CD8-positive, alpha-beta memory T cell (primary cell): ENCODE measurements at regions not wholly inside any gene's neighbourhood (a gene's known extent, or its start where the extent isn't known, plus 50 kb on each side); places are given as distances from the start of the nearest gene placed in this dataset.
A peak's percentile ranks its signal among the peaks of the same experiment; 100 is the strongest.

Experiments used
- CTCF ChIA-PET: fragments of 350-600 bp; sonication (Branson Sonifier 250); formaldehyde crosslinking; loops from one replicate; lab custom pipeline; 2021; ENCODE audit warnings: antibody characterized with exemption; lab: Charles Lee
- POLR2A ChIA-PET: fragments of 350-600 bp; sonication (Branson Sonifier 250); formaldehyde crosslinking; loops from one replicate; lab custom pipeline; 2021; ENCODE audit warnings: antibody characterized with exemption; lab: Charles Lee
- DNase-seq, 5 donors: peaks; one replicate each; pipeline versions ENCODE4 v3.0.0 to v3.0.0-alpha.2; 2020 to 2022; ENCODE audit warnings: mixed read lengths in 1 of 5
- H3K27ac ChIP-seq: one replicate; pipeline ENCODE4 v1.7.0; 2013; ENCODE audit warnings: low read depth, mild to moderate bottlenecking, low read length, moderate library complexity
- H3K27me3 ChIP-seq: 2 replicates; pipeline ENCODE4 v1.7.0; 2013; ENCODE audit warnings: low read length, mild to moderate bottlenecking; ENCODE audit not compliant: insufficient read depth, poor library complexity, severe bottlenecking
- H3K36me3 ChIP-seq: 2 replicates; pipeline ENCODE4 v1.7.0; 2013; ENCODE audit warnings: mild to moderate bottlenecking, low read length, moderate library complexity; ENCODE audit not compliant: insufficient read depth
- H3K4me1 ChIP-seq: 2 replicates; pipeline ENCODE4 v1.7.0; 2013; ENCODE audit warnings: mild to moderate bottlenecking, low read length, moderate library complexity; ENCODE audit not compliant: insufficient read depth
- H3K4me3 ChIP-seq: 2 replicates; pipeline ENCODE4 v1.7.0; 2013; ENCODE audit warnings: mild to moderate bottlenecking, low read length
- H3K9me3 ChIP-seq: 2 replicates; pipeline ENCODE4 v1.7.0; 2013; ENCODE audit warnings: mild to moderate bottlenecking, low read length
- H3K27ac Mint-ChIP-seq, 8 donors: one replicate each; pipeline ENCODE4 v1.8.0; 2020 to 2021; ENCODE audit warnings: mixed read lengths in 8 of 8, mild to moderate bottlenecking in 6 of 8, inconsistent platforms in 3 of 8, moderate library complexity in 3 of 8
- H3K27me3 Mint-ChIP-seq, 2 donors: one replicate each; pipeline ENCODE4 v1.8.0; 2020 to 2021; ENCODE audit warnings: mixed read lengths in 2 of 2, mild to moderate bottlenecking in 1 of 2, moderate library complexity in 1 of 2
- H3K36me3 Mint-ChIP-seq, 3 donors: one replicate each; pipeline ENCODE4 v1.8.0; 2020 to 2021; ENCODE audit warnings: mixed read lengths in 3 of 3, inconsistent platforms in 1 of 3, mild to moderate bottlenecking in 1 of 3
- H3K4me1 Mint-ChIP-seq, 3 donors: one replicate each; pipeline ENCODE4 v1.8.0; 2020 to 2021; ENCODE audit warnings: mixed read lengths in 3 of 3, inconsistent platforms in 1 of 3, mild to moderate bottlenecking in 1 of 3
- H3K4me3 Mint-ChIP-seq, 7 donors: one replicate each; pipeline ENCODE4 v1.8.0; 2020 to 2021; ENCODE audit warnings: mixed read lengths in 7 of 7, mild to moderate bottlenecking in 6 of 7, moderate library complexity in 4 of 7, inconsistent platforms in 2 of 7
- H3K9me3 Mint-ChIP-seq, 5 donors: one replicate each; pipeline ENCODE4 v1.8.0; 2020 to 2022; ENCODE audit warnings: mixed read lengths in 5 of 5, mild to moderate bottlenecking in 3 of 5, moderate library complexity in 2 of 5, inconsistent platforms in 1 of 5

GRCh38 chr19:29263305-29264135 is 50.6 kb upstream of the UQCRFS1 start:
- Histone ChIP-seq H3K36me3 (no peaks in the 10 kb centered on the region), H3K27ac (no peak overlapping the region), H3K9me3 (no peaks in the 10 kb centered on the region), H3K27me3 (no peaks in the 10 kb centered on the region), H3K4me3 (no peak overlapping the region), H3K4me1 (peaks cover 6% of the 10 kb centered on the region)
- Mint-ChIP-seq H3K4me1 (peaks cover 9 to 11% (median 10%) of the 10 kb centered on the region in 3 donors), H3K36me3 (no peaks in the 10 kb centered on the region), H3K9me3 (peaks cover 0 to 2% (median 0%) of the 10 kb centered on the region in 5 donors), H3K4me3 (peak overlapping the region in 1 of 7 donors; percentile 70), H3K27ac (peak overlapping the region in 1 of 8 donors; percentile 63), H3K27me3 (peaks cover 20 to 46% of the 10 kb centered on the region in 2 donors)
- peak; percentile 16 to 56 (median 38) for DNase-seq
- POLR2A ChIA-PET, result no interaction called here
- CTCF ChIA-PET, result interaction anchor here (0.7 to 2.0 kb wide), 11 partner anchors 9 to 795 kb away, joined by 3 to 7 read pairs (median 3); no protein-coding TSS in a partner anchor

DNA sequence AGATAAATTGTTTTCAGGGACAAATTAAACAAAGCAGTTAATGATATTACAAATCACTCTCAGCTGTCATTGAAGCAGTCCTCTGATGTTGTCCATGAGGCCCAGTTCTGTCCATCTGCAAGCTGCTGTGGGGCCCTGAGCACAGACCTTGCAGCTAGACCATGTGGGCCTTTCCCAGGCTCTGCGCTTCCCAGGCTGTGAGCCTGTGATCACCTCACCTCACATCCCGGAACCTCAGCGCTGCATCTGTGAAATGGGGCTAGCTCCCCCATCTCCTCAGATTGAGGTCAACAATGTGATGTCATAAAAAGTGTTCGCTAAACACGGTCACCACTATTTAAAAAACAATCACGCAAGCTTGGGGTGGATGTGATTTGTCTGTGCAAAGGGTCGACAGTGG is 51.9 kb upstream of the UQCRFS1 start:
- Histone ChIP-seq H3K9me3 (no peaks in the 10 kb centered on the region), H3K27me3 (no peaks in the 10 kb centered on the region), H3K4me1 (peaks cover 6% of the 10 kb centered on the region), H3K4me3 (no peak overlapping the region), H3K27ac (no peak overlapping the region), H3K36me3 (no peaks in the 10 kb centered on the region)
- Mint-ChIP-seq H3K9me3 (peaks cover 0 to 2% (median 0%) of the 10 kb centered on the region in 5 donors), H3K4me3 (no peak overlapping the region), H3K27ac (no peak overlapping the region), H3K4me1 (peaks cover 5 to 9% (median 7%) of the 10 kb centered on the region in 3 donors), H3K36me3 (no peaks in the 10 kb centered on the region), H3K27me3 (peaks cover 20 to 54% of the 10 kb centered on the region in 2 donors)
- CTCF ChIA-PET, result interaction anchor here (0.8 to 1.4 kb wide), 3 partner anchors 9 to 386 kb away, joined by 3 read pairs; no protein-coding TSS in a partner anchor
- POLR2A ChIA-PET, result no interaction called here
- no peak for DNase-seq

- Histone ChIP-seq H3K27ac (no peak overlapping the region), H3K9me3 (no peaks in the 10 kb centered on the region), H3K4me3 (no peak overlapping the region), H3K4me1 (peaks cover 6% of the 10 kb centered on the region), H3K36me3 (no peaks in the 10 kb centered on the region), H3K27me3 (no peaks in the 10 kb centered on the region)
- peaks cover 5 to 9% (median 7%) of the 10 kb centered on the region in 3 donors for H3K4me1 Mint-ChIP-seq
- H3K27ac Mint-ChIP-seq, result no peak overlapping the region
- H3K9me3 Mint-ChIP-seq, result peaks cover 0 to 2% (median 0%) of the 10 kb centered on the region in 5 donors
- H3K4me3 Mint-ChIP-seq, result no peak overlapping the region
- POLR2A ChIA-PET, result no interaction called here
- peaks cover 20 to 58% of the 10 kb centered on the region in 2 donors for H3K27me3 Mint-ChIP-seq
- CTCF ChIA-PET, result interaction anchor here (0.9 to 1.4 kb wide), 2 partner anchors 8 to 331 kb away, joined by 3 read pairs; no protein-coding TSS in a partner anchor
- no peaks in the 10 kb centered on the region for H3K36me3 Mint-ChIP-seq
- no peak for DNase-seq
Measured at GRCh38 chr19:29265436-29265835, 52.5 kb upstream of the UQCRFS1 start.

- H3K36me3 ChIP-seq, result no peaks in the 10 kb centered on the region
- no peaks in the 10 kb centered on the region for H3K27me3 ChIP-seq
- H3K4me3 ChIP-seq, result no peak overlapping the region
- H3K9me3 ChIP-seq, result no peaks in the 10 kb centered on the region
- peaks cover 20 to 58% of the 10 kb centered on the region in 2 donors for H3K27me3 Mint-ChIP-seq
- H3K9me3 Mint-ChIP-seq, result peaks cover 0 to 2% (median 0%) of the 10 kb centered on the region in 5 donors
- no peak overlapping the region for H3K27ac Mint-ChIP-seq
- no peak overlapping the region for H3K27ac ChIP-seq
- peaks cover 5 to 9% (median 7%) of the 10 kb centered on the region in 3 donors for H3K4me1 Mint-ChIP-seq
- H3K4me3 Mint-ChIP-seq, result no peak overlapping the region
- no peak for DNase-seq
- CTCF ChIA-PET, result no interaction called here
- peaks cover 6% of the 10 kb centered on the region for H3K4me1 ChIP-seq
- POLR2A ChIA-PET, result no interaction called here
- H3K36me3 Mint-ChIP-seq, result no peaks in the 10 kb centered on the region
Measured at GRCh38 chr19:29266001-29266400, 53.0 kb upstream of the UQCRFS1 start.

- H3K27me3 Mint-ChIP-seq, result peaks cover 20 to 58% of the 10 kb centered on the region in 2 donors
- peaks cover 5 to 9% (median 7%) of the 10 kb centered on the region in 3 donors for H3K4me1 Mint-ChIP-seq
- POLR2A ChIA-PET, result no interaction called here
- peaks cover 6% of the 10 kb centered on the region for H3K4me1 ChIP-seq
- no peaks in the 10 kb centered on the region for H3K27me3 ChIP-seq
- no peak overlapping the region for H3K4me3 ChIP-seq
- H3K27ac ChIP-seq, result no peak overlapping the region
- H3K36me3 Mint-ChIP-seq, result no peaks in the 10 kb centered on the region
- no peaks in the 10 kb centered on the region for H3K36me3 ChIP-seq
- H3K27ac Mint-ChIP-seq, result no peak overlapping the region
- no peaks in the 10 kb centered on the region for H3K9me3 ChIP-seq
- DNase-seq, result no peak
- no peak overlapping the region for H3K4me3 Mint-ChIP-seq
- CTCF ChIA-PET, result no interaction called here
- peaks cover 0 to 2% (median 0%) of the 10 kb centered on the region in 5 donors for H3K9me3 Mint-ChIP-seq
Measured at GRCh38 chr19:29266603-29267002, 53.7 kb upstream of the UQCRFS1 start.

GRCh38 chr19:29267701-29268100 is 54.8 kb upstream of the UQCRFS1 start:
- peaks cover 5 to 9% (median 7%) of the 10 kb centered on the region in 3 donors for H3K4me1 Mint-ChIP-seq
- H3K9me3 Mint-ChIP-seq, result peaks cover 0 to 2% (median 0%) of the 10 kb centered on the region in 5 donors
- CTCF ChIA-PET, result no interaction called here
- DNase-seq, result no peak
- H3K27ac ChIP-seq, result no peak overlapping the region
- no peak overlapping the region for H3K4me3 Mint-ChIP-seq
- no peak overlapping the region for H3K4me3 ChIP-seq
- peaks cover 16 to 56% of the 10 kb centered on the region in 2 donors for H3K27me3 Mint-ChIP-seq
- H3K36me3 ChIP-seq, result no peaks in the 10 kb centered on the region
- no peaks in the 10 kb centered on the region for H3K9me3 ChIP-seq
- peaks cover 6% of the 10 kb centered on the region for H3K4me1 ChIP-seq
- H3K27me3 ChIP-seq, result no peaks in the 10 kb centered on the region
- no peaks in the 10 kb centered on the region for H3K36me3 Mint-ChIP-seq
- POLR2A ChIA-PET, result no interaction called here
- H3K27ac Mint-ChIP-seq, result no peak overlapping the region

- no peaks in the 10 kb centered on the region for H3K27me3 ChIP-seq
- H3K27ac ChIP-seq, result no peak overlapping the region
- Mint-ChIP-seq H3K36me3 (no peaks in the 10 kb centered on the region), H3K9me3 (peaks cover 0 to 2% (median 0%) of the 10 kb centered on the region in 5 donors), H3K27ac (no peak overlapping the region), H3K4me3 (no peak overlapping the region), H3K4me1 (peaks cover 5 to 9% (median 7%) of the 10 kb centered on the region in 3 donors), H3K27me3 (peaks cover 16 to 56% of the 10 kb centered on the region in 2 donors)
- no peak overlapping the region for H3K4me3 ChIP-seq
- POLR2A ChIA-PET, result no interaction called here
- H3K9me3 ChIP-seq, result no peaks in the 10 kb centered on the region
- peaks cover 4% of the 10 kb centered on the region for H3K4me1 ChIP-seq
- no peak for DNase-seq
- H3K36me3 ChIP-seq, result no peaks in the 10 kb centered on the region
- CTCF ChIA-PET, result no interaction called here
Measured at GRCh38 chr19:29268103-29268502, 55.2 kb upstream of the UQCRFS1 start.
